GM13976 (cell line): ENCODE measurements at regions not wholly inside any gene's neighbourhood (a gene's known extent, or its start where the extent isn't known, plus 50 kb on each side); places are given as distances from the start of the nearest gene placed in this dataset.

Experiments used
- DNase-seq: peaks from one replicate; pipeline ENCODE4 v3.0.0; 2012; ENCODE audit warnings: low spot score
- in situ Hi-C: fragments of 300-500 bp; cut with MboI; formaldehyde crosslinking; loops from one replicate; pipeline ENCODE4 v1.12.0; 2022; ENCODE audit warnings: low sequenced_read_pairs, mixed read lengths, inconsistent platforms; ENCODE audit not compliant: unreplicated experiment
- TF ChIP-seq, protein P1 (sequence below): IDR thresholded peaks from 2 replicates; pipeline ENCODE4 v1.5.1; 2012; ENCODE audit warnings: borderline replicate concordance, mild to moderate bottlenecking; ENCODE audit not compliant: insufficient read depth; ENCODE audit errors: extremely low read depth, missing control alignments, control extremely low read depth

- no peak for DNase-seq
- TF ChIP-seq, protein P1, sequence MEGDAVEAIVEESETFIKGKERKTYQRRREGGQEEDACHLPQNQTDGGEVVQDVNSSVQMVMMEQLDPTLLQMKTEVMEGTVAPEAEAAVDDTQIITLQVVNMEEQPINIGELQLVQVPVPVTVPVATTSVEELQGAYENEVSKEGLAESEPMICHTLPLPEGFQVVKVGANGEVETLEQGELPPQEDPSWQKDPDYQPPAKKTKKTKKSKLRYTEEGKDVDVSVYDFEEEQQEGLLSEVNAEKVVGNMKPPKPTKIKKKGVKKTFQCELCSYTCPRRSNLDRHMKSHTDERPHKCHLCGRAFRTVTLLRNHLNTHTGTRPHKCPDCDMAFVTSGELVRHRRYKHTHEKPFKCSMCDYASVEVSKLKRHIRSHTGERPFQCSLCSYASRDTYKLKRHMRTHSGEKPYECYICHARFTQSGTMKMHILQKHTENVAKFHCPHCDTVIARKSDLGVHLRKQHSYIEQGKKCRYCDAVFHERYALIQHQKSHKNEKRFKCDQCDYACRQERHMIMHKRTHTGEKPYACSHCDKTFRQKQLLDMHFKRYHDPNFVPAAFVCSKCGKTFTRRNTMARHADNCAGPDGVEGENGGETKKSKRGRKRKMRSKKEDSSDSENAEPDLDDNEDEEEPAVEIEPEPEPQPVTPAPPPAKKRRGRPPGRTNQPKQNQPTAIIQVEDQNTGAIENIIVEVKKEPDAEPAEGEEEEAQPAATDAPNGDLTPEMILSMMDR, result no peak
- in situ Hi-C loops, result no loop called here
These were observed 397.4 kb downstream of the MATN1 start for GRCh38 chr1:30325999-30326398.

- no peak for DNase-seq
- in situ Hi-C loops, result no loop called here
- TF ChIP-seq, protein P1, result no peak
These were observed 398.1 kb downstream of the MATN1 start for GRCh38 chr1:30325085-30325935.

GRCh38 chr1:30324251-30325084 is 398.9 kb downstream of the MATN1 start:
- in situ Hi-C loops, result no loop called here
- DNase-seq, result no peak
- TF ChIP-seq, protein P1, result no peak

- in situ Hi-C loops, result no loop called here
- DNase-seq, result no peak
- TF ChIP-seq, protein P1, result no peak
These were observed 399.5 kb downstream of the MATN1 start for GRCh38 chr1:30323841-30324240.

DNA sequence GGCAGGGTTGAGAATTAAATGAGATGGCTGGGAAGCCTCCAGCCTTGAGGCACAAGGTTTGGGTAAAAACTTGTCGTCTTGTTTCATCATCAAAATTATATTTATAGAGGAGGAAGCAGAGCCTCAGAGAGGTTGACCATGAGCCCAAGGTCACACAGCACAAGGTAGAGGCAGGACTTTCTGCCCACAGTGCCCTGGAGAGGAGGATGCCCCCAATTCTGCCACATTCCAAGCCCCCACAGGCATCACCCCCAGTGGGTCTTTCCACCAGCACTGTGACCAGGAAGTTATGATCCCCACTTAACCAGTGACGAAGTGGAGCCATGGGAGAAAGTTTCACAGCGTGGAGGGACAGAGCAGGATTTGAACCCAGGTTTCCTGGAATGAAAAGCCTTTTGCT is 400.0 kb downstream of the MATN1 start:
- in situ Hi-C loops, result no loop called here
- TF ChIP-seq, protein P1, result no peak
- DNase-seq, result no peak

- DNase-seq, result no peak
- TF ChIP-seq, protein P1, result no peak
- in situ Hi-C loops, result no loop called here
These were observed 400.5 kb downstream of the MATN1 start for GRCh38 chr1:30322859-30323257.
